UCSD-AML1 (cell line): ENCODE measurements at regions not wholly inside any gene's neighbourhood (a gene's known extent, or its start where the extent isn't known, plus 50 kb on each side); places are given as distances from the start of the nearest gene placed in this dataset.

ENCODE experiments used
- DNase-seq: peaks from one replicate; lab custom pipeline; 2025; ENCODE audit not compliant: unreplicated experiment; lab: John Stamatoyannopoulos, UW

DNA sequence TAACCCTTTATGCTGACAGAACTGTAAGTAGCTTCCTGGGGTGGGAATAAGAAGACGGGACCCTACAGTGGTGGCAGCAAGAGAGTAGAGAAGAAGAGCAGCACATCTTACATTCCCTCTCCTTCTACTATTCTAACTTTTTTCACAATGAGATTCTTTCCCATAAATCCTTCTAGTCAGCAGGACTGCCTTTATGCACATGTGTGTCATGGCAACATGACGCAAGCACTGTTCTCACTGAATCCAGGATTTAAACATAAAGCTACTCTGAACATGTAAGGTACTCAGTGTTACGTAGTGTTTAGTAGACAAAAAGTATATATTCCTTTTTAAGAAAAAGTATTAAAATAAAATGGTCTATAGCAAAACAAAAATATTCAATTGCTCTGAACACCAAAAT is 309.7 kb upstream of the LYPLAL1 start:
- no peak for DNase-seq

DNA sequence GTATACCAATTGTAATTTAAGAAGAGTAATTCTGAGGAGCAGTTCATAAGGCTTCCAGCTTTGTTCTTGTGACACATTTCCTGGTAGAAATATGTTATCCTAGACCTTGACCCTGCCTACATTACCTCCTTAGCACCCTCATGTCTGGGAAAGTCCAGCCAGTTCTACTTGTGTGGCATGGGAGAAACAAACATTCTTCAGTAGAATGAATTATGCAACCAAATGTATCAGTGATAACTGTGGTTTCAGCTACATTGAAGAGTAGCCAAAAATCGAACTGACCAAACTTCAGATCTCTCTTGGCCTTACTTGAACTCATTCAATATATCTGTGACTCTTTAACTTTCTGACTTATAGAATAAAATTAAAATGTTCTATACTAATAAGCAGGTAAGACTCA is 308.1 kb upstream of the LYPLAL1 start:
- no peak for DNase-seq

DNA sequence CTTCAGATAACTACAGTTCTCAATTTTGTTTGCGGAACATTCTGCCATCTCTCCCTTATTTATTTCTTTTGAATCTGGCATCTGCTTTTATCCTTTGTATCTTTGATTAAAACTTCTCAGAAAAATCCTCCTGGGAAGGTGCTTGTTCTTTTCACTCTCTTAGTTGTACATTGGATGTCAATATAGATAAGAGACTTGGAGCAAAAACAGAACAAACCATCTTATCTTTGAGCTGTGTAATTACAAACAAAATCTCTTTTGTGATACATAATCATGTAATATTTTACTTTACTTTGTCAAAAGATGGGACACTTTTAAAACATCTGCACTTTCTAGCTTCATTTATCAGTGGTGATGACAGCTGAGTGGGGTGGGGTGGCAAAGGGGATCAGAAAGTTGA is 307.2 kb upstream of the LYPLAL1 start:
- DNase-seq: no peak

DNA sequence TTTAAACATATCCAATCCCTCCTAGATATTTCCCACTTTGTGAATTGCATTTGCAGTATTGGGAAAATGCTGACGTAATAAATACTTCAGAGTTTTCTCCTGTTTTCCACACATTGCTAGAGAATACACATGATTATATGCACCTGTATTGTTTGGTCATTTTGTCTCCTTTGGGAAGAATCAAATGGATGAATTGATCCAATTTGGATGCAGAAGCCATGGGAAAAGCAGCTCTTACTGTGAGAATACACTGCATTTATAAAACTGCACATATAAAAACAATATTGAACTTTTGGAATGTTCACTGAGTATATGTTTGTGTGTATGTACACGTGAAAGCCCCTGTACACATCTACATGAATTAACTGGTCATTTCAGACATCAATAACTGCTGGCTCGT is 306.6 kb upstream of the LYPLAL1 start:
- no peak for DNase-seq

DNA sequence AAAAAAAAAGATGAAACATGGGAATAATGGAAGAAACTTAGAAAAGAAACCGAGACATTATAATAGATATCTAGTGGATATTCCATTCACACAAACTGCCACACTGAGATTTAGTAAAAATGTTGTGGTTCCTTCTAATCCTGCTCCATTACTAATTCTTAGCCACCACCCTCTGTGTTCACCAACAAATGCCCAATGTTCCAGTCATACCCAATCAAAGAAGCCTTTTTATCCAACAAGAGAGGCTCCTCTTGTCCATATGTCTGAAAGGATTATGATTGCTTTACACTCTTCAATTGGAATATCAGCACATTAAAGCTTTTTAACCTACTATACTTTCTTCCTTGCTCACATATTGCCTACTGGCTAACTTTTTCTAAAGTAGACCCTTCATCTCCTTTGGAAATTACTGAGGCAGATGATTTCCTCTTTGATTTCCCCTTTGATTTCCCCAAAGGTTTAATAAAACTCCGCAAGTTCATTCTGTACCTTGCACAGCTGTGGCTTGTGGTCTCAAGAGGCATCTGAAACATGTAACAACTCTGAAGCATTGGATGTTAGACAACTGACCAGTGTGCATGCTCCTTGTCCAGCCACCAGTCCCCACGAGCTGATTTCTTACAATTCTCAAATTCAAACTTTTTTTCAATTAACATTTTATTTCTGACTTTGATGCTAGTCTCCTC is 305.6 kb upstream of the LYPLAL1 start:
- no peak for DNase-seq

DNA sequence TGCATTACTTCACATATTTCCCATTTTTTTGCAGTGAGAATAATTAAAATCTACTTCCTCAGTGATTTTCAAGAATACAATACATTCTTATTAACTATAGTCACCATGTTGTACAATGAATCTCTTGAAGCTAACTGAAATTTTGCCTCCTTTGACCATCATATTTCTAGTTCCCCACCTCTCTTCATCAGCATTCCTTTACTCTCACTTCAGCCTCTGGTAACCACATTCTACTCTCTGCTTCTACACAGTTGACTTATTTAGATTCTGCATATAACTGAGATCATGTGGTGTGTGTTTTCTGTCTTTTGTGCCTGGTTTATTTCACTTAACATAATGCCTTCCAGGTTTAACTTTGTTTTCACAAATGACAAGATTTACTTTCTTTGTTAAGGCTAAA is 304.4 kb upstream of the LYPLAL1 start:
- no peak for DNase-seq

DNA sequence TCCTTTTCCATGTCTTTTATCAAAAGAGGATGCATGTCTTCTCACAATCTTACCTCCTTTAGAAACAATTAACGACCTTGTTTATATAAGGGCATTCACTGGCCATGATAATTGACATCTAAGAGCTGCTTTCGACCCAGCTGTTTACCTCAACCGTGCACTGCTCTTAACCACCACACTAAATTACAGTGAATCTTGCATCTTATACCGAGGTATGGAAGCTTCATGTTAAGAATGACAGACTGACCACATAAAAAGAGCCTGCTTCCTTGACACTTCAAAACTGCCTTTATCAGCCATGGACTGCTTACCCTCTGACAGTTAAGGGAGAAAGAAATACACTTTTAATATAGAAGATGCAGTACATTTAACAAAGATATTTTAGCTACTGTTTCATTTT is 301.7 kb upstream of the LYPLAL1 start:
- no peak for DNase-seq

DNA sequence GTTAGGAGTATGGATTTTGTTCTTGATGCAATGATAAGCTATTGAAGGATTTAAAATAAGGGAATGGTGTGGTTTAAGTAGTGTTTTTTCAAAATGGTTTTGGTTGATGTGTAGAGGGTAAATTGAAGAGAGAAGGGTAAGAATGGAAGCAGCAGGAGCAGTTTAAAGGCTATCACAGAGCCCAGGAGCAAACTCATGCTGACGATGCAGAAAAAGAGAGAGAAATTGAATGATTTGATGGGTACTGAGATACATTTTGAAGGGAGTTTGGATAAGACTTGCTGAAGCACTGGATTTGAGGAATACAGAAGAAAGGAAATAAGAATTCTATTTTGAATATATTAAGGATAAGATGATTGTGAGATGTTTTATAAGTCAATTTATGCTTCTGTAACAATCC is 300.8 kb upstream of the LYPLAL1 start:
- no peak for DNase-seq

DNA sequence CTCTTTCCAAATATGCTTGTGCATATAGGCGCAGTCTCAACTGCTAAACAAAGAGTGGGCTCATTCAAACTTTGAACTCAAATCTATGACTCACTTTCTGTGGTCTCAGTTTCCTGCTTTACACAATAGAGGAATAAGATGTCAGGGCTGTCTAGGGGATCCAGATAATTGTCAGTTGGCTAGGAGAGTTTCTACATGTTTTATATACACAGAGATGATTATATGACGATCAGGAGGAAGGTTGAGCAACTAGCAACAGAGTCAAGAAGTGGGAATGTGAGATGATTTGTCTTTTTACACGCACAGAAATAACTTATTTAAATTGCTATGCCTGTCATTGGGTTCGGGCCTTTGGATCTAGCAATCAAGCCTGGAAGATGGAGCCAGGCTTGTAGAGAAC is 299.4 kb upstream of the LYPLAL1 start:
- DNase-seq: no peak

DNA sequence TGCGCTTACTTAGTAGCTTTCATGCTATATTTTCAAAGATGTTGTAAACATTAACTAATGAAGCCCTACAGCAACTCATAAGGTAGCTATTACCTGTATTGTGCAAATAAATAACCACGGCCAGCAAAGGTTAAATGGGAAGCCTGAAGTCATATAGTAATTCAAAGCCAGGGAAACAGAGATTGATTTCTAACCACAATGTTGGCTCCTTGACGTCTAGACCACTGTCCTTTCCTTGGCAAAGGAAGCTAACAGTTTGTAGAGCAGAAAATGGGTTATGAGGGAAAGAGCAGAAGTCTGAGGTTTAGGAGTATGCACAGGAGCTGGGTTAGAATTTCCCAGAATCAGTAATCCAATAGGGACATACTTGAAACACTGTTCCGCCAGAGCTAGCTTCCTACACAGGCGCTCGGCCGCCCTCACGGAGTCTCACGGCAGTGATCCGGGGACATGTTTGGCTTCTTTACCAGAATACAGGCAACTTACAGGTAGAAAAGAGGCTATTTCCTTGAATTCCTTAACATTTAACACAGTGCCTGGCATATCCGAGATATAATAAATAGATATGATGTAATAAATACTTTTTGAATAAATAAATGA is 298.8 kb upstream of the LYPLAL1 start:
- DNase-seq: no peak

DNA sequence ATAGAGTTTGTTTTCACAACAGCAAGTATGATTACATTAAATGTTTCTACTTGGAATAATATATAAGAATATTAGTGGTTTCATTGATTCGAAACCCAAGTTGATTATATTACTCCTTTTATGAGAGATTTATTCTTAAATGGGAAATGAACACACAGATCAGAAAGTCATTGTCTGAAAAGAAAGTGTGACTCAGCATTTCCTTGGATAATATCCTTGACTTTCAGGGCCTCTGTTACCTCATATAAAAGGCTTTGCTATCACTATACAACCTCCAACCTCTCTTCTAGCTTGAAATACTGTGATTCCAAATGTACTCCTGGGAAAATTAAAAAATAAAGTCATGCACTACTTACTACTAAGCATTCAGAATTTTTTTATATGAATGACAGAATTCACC is 295.3 kb upstream of the LYPLAL1 start:
- DNase-seq: no peak

DNA sequence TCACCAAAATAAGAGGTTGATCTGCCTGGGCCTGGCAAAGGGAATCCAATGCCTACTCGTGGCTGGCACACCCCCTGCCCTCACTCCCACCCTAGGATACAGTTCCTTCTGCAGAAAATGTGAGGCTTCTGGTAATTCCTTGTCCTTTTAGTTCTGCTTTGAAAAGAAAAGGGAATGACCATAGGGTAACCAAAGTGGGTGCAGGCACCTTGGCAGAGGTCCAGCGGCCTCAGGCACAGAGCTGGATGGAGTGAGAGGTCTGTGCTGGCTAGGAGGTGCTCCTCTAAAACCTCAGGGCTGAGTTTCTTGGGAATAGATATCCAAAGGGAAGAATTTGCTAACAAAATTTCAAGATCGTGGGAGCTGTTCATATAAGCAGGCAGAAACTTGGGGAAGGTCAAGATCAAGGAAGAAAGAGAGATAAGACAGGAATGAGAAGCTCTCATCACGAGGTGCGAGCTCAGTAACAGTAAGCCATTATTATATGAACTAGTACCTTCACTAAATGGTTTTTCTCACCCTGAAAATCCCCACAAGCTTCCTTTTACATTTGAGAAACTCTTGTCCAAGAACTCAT is 293.1 kb upstream of the LYPLAL1 start:
- no peak for DNase-seq

DNA sequence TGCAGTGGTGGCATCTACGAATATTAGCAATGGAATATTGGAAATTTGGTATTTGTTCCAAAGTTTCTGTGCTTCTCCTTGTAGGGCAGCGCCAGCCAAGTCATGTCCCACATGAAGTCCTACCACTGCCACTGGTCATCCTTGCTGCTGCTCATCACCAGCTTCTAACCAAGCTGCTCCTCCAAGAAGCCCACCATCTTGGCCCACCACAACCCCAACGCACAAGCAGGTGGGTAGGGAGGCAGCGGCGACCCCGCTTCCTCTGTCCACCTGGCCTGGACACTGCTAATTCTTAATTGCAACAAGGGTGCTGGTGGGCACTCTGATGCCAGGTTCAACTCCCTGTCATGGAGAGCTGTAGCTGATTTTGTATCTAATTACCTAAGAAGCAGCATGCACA is 291.2 kb upstream of the LYPLAL1 start:
- no peak for DNase-seq

DNA sequence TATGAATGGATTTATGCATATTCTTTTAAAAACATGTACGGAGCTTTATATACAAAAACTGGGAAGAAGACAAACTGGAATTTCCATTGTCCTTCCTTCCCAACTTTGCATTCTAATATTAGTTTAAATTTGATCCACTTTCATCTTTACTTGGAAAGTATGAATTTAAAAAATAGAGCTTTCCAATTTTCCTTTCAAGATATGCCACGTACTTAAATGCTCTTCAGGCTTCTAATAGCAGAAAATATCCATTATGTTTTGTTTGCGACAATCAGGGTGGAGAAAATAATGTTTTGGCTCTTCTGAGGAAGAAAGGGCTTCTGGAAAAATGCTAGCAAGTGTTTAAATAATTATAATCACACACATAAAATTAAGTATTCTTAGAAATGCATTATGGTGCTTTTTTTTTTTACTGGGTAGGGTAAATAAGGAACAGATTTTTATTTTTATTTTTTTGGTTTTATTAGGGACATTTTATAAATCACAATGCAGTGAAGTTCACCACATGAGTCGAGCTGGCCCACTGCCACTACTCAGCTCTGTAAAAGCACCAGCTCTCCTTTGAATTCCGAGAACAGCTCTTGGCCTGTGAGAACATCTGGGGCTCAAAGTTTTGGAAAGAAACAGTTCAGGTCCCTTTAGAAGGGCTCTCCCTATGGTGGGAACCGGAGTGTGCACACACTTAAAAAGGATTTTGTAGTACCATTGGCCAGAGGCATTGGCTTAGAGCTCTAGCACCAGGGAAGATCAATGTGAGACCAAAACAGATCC is 287.4 kb upstream of the LYPLAL1 start:
- DNase-seq: no peak

DNA sequence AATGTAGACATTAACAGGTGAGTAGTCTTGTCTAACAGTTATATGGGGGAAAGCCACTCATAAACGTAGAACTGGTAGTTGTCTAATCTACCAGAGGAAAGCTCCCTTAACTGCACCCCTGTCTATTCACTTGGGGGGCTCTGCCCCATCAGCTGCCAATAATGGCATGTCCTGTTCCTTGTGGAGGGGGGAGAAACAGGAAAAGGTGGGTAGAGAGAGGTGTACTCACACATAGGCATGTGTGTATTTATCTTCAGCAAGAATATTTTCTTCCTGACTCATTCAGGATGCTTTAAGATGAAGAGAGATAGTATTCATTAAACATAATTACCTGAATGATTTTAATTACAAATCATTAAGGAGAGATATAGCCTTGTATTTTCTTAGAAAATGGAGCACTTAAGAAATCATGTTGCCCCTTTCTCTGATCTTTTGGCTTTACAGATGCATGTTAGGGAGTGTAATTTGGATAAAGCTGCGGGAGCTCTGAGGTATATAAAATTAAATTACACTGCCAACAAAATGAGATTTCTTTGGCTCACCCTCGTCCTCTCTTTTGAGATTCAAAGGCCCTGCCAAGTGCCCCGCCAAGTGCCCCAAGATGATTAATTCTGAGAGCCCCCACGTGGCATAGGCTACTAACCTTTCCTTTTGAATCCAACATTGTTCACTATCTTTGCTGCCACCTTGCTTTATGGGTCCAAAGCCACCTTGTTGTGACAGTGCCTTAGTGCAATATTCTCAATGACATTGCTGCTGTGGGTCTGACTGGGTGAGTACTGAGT is 286.3 kb upstream of the LYPLAL1 start:
- no peak for DNase-seq

DNA sequence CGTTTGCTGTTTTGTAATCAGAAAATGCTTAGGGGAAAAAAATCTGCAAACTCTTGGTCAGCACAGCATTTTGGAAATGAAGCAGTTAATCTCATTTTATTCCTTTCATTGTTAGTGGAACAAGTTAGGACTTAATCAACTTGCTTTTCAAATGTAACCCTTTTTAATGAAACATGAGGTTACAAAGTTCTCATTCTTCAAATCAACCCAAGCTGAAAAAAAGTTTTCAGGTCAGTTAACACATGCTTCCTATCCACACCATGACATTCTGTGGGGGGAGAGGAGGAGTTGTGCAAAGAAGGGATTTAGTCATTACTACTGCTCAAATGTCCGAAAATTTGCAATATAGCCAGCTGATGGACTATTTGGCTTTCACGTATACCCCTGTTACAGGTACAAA is 283.2 kb upstream of the LYPLAL1 start:
- no peak for DNase-seq

DNA sequence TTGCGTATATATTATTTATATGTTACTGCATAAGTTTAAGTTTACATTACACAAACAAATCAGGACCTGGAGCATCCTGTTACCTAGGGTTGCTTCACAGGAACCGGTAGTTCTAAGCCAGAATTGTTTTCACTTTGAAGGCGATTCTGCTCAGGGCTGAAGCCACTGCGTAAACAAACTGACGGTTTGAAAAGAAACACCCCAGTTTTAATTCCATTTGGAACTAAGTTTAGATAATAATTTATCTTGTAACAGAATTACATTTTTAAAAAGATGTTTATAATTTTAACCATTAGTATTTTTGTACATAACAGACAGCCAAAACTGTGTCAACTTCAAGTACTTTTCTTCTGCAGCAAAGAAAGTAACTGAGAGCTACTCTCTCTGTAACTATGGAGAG is 282.1 kb upstream of the LYPLAL1 start:
- no peak for DNase-seq

DNA sequence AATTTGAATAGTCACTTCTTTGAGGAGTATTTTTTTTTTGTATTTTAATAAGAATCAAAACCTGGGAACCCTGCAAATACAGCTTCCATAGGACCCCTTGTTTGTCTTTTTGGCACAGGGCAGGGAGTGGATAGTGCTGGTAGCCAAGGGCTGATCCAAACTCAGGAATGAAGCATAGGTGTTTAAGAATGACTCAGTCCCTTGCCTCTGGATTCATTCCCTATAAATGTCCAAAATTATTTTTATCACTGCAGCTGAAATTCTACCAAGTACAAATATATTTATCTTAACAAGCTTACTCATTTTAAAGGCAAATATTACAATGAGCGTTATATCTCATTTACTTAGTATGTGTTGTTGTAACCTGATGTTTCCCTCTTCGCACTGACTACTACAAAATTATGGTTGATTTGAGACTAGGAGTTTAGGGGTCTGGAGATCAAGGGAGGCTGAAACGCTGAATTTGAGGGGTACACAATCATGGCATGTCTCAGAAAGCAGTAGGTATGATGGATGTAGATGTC is 278.6 kb upstream of the LYPLAL1 start:
- no peak for DNase-seq

DNA sequence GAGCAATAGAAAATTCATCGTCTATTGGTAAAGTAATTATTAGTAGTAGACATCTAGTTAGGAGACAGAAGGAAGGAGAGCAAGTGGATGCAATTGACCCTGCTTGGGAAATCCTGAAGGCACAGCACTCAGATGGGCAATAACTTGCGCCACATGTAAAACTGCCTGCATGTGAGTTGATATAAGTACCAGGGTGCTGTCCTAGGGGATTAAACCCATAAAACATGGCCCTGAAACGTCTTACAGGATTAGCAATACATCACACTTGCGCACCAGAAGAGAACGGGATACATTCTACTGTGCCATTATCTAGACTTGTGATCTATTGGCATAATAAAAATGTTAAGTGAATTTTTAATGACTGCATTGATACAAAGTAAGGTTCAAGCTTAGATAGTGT is 277.5 kb upstream of the LYPLAL1 start:
- DNase-seq: no peak

DNA sequence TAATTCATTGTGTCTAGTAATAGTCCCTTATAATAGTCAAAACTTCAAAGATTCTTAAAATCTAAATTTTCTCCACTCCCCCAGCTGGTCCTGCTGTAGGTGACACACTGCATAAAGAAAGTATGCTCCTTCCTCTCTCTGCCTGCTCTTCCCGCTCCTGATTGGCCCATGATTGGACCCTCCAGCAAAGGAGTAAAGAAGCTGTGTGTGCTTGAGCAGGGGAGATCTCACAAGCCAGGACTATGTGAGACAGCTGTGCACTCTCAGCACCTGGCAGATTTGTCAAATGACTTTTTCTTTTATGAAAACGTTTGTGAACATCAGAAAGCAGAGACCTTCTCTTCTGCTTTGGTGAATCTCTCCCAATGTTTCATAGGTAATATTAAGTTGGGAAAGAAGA is 274.8 kb upstream of the LYPLAL1 start:
- DNase-seq: no peak

DNA sequence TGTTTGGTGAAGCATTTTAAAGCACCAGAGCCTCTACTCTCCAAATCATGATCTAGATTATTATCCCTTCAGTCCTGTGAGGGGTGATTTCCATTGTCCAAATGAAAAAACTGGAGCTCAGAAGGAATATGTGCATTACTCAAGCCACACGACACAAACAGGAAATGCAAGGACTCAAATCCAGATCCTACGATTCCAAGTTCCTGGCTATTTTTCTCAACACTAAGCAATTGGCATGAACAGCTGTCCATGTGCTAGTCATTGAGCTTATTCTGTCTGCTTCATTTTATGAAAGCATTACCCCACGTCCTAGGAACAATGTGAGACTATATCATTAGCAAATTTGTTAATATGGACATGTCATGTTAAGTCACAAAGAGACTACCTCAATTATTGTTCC is 273.1 kb upstream of the LYPLAL1 start:
- DNase-seq: no peak
